ENCODE measurements at regions not wholly inside any gene's neighbourhood (a gene's known extent, or its start where the extent isn't known, plus 50 kb on each side); places are given as distances from the start of the nearest gene placed in this dataset.

- TF ChIP-seq POLR2AphosphoS5 (IDR thresholded peaks at IDR 0.05; ENCODE audit: borderline replicate concordance, low read depth, low read length) = no peak
- no peak for TF ChIP-seq EZH2 (IDR thresholded peaks at IDR 0.05)
- no peak for TF ChIP-seq FOXP2 (optimal IDR thresholded peaks at IDR 0.05; ENCODE audit: control extremely low read depth, extremely low read length, insufficient read depth)
Measured at GRCh38 chr16:85182774-85183173, 70.5 kb upstream of the CIBAR2 start.
